ENCODE measurements at regions not wholly inside any gene's neighbourhood (a gene's known extent, or its start where the extent isn't known, plus 50 kb on each side); places are given as distances from the start of the nearest gene placed in this dataset.

DNA sequence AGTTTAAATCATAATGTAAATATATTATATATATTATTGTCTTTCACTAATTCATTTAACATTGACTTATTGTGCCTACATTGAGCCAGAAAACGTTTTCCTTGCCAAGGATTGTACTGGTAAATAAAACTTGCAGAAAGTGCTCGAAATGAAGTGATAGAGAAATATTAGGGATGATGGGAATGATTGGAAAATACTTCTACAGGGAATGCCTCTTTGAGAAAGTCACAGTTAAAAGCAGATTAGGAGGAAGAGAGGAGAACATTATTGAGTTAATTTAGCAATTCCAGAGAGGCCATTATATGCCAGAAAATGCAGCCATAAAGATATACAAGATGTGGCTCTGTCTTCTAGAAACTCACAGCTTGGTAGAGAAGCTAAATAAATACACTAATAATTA, 560.0 kb upstream of the KCNMB2 start:
- TF ChIP-seq, protein P1, sequence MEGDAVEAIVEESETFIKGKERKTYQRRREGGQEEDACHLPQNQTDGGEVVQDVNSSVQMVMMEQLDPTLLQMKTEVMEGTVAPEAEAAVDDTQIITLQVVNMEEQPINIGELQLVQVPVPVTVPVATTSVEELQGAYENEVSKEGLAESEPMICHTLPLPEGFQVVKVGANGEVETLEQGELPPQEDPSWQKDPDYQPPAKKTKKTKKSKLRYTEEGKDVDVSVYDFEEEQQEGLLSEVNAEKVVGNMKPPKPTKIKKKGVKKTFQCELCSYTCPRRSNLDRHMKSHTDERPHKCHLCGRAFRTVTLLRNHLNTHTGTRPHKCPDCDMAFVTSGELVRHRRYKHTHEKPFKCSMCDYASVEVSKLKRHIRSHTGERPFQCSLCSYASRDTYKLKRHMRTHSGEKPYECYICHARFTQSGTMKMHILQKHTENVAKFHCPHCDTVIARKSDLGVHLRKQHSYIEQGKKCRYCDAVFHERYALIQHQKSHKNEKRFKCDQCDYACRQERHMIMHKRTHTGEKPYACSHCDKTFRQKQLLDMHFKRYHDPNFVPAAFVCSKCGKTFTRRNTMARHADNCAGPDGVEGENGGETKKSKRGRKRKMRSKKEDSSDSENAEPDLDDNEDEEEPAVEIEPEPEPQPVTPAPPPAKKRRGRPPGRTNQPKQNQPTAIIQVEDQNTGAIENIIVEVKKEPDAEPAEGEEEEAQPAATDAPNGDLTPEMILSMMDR (IDR thresholded peaks at IDR 0.05; ENCODE audit: low read depth, low read length, poor library complexity, severe bottlenecking), result no peak
- no peak for TF ChIP-seq EZH2phosphoT487 (IDR thresholded peaks at IDR 0.05; ENCODE audit: borderline replicate concordance, low read length)
